ENCODE measurements at regions not wholly inside any gene's neighbourhood (a gene's known extent, or its start where the extent isn't known, plus 50 kb on each side); places are given as distances from the start of the nearest gene placed in this dataset.

DNA sequence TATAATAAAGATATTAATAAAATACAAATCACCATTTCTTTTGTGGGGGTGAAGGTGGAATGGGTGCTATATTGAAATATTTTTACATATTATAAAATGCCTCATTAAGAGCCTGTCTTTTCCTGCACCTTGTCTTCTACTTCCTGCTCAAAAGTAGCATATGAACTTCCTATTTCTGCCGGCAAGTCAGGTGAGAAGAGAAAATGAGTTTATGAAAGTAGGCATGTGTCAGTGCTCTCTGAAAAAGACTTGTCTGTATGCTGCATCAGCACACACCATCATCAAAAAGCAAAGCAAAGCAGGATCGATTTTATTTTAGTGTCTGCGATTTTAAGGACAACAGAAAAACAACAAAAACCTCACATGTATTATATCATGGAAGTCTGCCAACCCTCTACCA, 114.2 kb downstream of the RAP2A start:
- Histone ChIP-seq H4K20me1 (ENCODE audit: insufficient read depth) (no peaks in the 10 kb centered on the region), H3K79me2 (ENCODE audit: insufficient read depth) (no peaks in the 10 kb centered on the region), H2AFZ (ENCODE audit: low read depth) (no peak overlapping the region), H3K4me1 (ENCODE audit: control insufficient read depth in 1 of 2, insufficient read depth in 2 of 2, low read depth in 1 of 2, low read length in 1 of 2) (peaks cover 0 to 7% of the 10 kb centered on the region in 2 experiments; a peak in 2 of 4 replicates), H3K36me3 (replicated peaks in 1 of 2; ENCODE audit: control insufficient read depth in 1 of 2, insufficient read depth in 2 of 2, low read length in 1 of 2) (no peaks in the 10 kb centered on the region), H3F3A (replicated peaks; ENCODE audit: insufficient read depth) (no peaks in the 10 kb centered on the region), H3K27me3 (ENCODE audit: insufficient read depth) (peaks cover 7% of the 10 kb centered on the region; the same call in 1 of the 2 replicates), H3K9me2 (no peaks in the 10 kb centered on the region), H3K27ac (ENCODE audit: low read depth in 2 of 2, low read length in 1 of 2) (no peak overlapping the region), H3K4me2 (no peak overlapping the region), H3K9ac (no peak overlapping the region), H3K9me3 (no peaks in the 10 kb centered on the region), H3K4me3 (ENCODE audit: low read depth in 2 of 2, low read length in 1 of 2) (no peak overlapping the region)
- TF ChIP-seq FOXM1 (IDR thresholded peaks at IDR 0.05; ENCODE audit: low read depth), result no peak
- no peak for TF ChIP-seq FOXJ3 (CRISPR knock-in tag; IDR thresholded peaks at IDR 0.05)
- no peak for TF ChIP-seq GABPA (IDR thresholded peaks at IDR 0.05; ENCODE audit: low read depth)
- no peak for TF ChIP-seq GATA2 (CRISPR knock-in tag; IDR thresholded peaks at IDR 0.05)
- no peak for TF ChIP-seq SIN3A (IDR thresholded peaks at IDR 0.05; ENCODE audit: borderline replicate concordance, low read depth, low read length)
- TF ChIP-seq EZH2phosphoT487 (IDR thresholded peaks at IDR 0.05; ENCODE audit: borderline replicate concordance, low read depth), result no peak
- TF ChIP-seq USF2 (IDR thresholded peaks at IDR 0.05; ENCODE audit: borderline replicate concordance, low read depth, low read length), result no peak
- no peak for TF ChIP-seq RXRA (IDR thresholded peaks at IDR 0.05; ENCODE audit: borderline replicate concordance, low read depth)
- TF ChIP-seq SMC3 (IDR thresholded peaks at IDR 0.05; ENCODE audit: low read depth, low read length), result no peak
- TF ChIP-seq NRF1 (IDR thresholded peaks at IDR 0.05; ENCODE audit: low read depth, low read length), result no peak
- TF ChIP-seq TCF12 (IDR thresholded peaks at IDR 0.05), result no peak
- TF ChIP-seq RFX5 (IDR thresholded peaks at IDR 0.05; ENCODE audit: low read length), result no peak
- no peak for TF ChIP-seq RAD21 (IDR thresholded peaks at IDR 0.05; ENCODE audit: low read length)
- TF ChIP-seq TAF1 (IDR thresholded peaks at IDR 0.05; ENCODE audit: borderline replicate concordance, low read depth, low read length), result no peak
- TF ChIP-seq YY1 (IDR thresholded peaks at IDR 0.05; ENCODE audit: low read depth), result no peak
- TF ChIP-seq, protein P1, sequence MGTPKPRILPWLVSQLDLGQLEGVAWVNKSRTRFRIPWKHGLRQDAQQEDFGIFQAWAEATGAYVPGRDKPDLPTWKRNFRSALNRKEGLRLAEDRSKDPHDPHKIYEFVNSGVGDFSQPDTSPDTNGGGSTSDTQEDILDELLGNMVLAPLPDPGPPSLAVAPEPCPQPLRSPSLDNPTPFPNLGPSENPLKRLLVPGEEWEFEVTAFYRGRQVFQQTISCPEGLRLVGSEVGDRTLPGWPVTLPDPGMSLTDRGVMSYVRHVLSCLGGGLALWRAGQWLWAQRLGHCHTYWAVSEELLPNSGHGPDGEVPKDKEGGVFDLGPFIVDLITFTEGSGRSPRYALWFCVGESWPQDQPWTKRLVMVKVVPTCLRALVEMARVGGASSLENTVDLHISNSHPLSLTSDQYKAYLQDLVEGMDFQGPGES (IDR thresholded peaks at IDR 0.05; ENCODE audit: low read depth, low read length), result no peak
- TF ChIP-seq TEAD4 (IDR thresholded peaks at IDR 0.05; ENCODE audit: borderline replicate concordance, insufficient read depth), result no peak
- no peak for TF ChIP-seq USF1 (IDR thresholded peaks at IDR 0.05; ENCODE audit: borderline replicate concordance, low read depth)
- ChIA-PET POLR2A (no interaction called here), CTCF (interaction anchor here (1.0 to 1.6 kb wide), 4 partner anchors 9 to 115 kb away, joined by 3 to 4 read pairs (median 3); no protein-coding TSS in a partner anchor)
- 10% methylated on average over 3 of the region's 3 CpGs for WGBS (ENCODE audit: low lambda C conversion rate)
- DNase-seq, result no peak
